ENCODE measurements at regions not wholly inside any gene's neighbourhood (a gene's known extent, or its start where the extent isn't known, plus 50 kb on each side); places are given as distances from the start of the nearest gene placed in this dataset.

- peak; percentile 35 for DNase-seq (ENCODE audit: low read depth)
- H3K4me3 ChIP-seq (ENCODE audit: low read length): no peak overlapping the region
- no peak for TF ChIP-seq CTCF (IDR thresholded peaks at IDR 0.05; ENCODE audit: insufficient read depth, low read depth, low read length, missing control alignments)
Observed at GRCh38 chr12:53808023-53808705, 56.4 kb upstream of the CISTR start.

- no peak overlapping the region for H3K4me3 ChIP-seq (ENCODE audit: low read length)
- no peak for DNase-seq (ENCODE audit: low read depth)
- no peak for TF ChIP-seq CTCF (IDR thresholded peaks at IDR 0.05; ENCODE audit: insufficient read depth, low read depth, low read length, missing control alignments)
Observed at GRCh38 chr12:53809005-53809404, 57.2 kb upstream of the CISTR start.

GRCh38 chr12:53810950-53811349 lies 59.2 kb upstream of the CISTR start:
- no peak overlapping the region for H3K4me3 ChIP-seq (ENCODE audit: low read length)
- TF ChIP-seq CTCF (IDR thresholded peaks at IDR 0.05; ENCODE audit: insufficient read depth, low read depth, low read length, missing control alignments): no peak
- no peak for DNase-seq (ENCODE audit: low read depth)

GRCh38 chr12:53811606-53812005 lies 59.8 kb upstream of the CISTR start:
- no peak for TF ChIP-seq CTCF (IDR thresholded peaks at IDR 0.05; ENCODE audit: insufficient read depth, low read depth, low read length, missing control alignments)
- DNase-seq (ENCODE audit: low read depth): no peak
- no peak overlapping the region for H3K4me3 ChIP-seq (ENCODE audit: low read length)

- TF ChIP-seq CTCF (IDR thresholded peaks at IDR 0.05; ENCODE audit: insufficient read depth, low read depth, low read length, missing control alignments): no peak
- DNase-seq (ENCODE audit: low read depth): peak; percentile 71
- H3K4me3 ChIP-seq (ENCODE audit: low read length): no peak overlapping the region
Observed at GRCh38 chr12:53816360-53817020, 64.7 kb upstream of the CISTR start.

GRCh38 chr12:53817021-53817389 lies 65.2 kb upstream of the CISTR start:
- TF ChIP-seq CTCF (IDR thresholded peaks at IDR 0.05; ENCODE audit: insufficient read depth, low read depth, low read length, missing control alignments): no peak
- DNase-seq (ENCODE audit: low read depth): peak; percentile 56
- no peak overlapping the region for H3K4me3 ChIP-seq (ENCODE audit: low read length)

Measured in epithelial cell of esophagus (primary cell).